T-helper 2 cell treated with Interferon-gamma antibody and Interleukin-4, amounts not matched to agents 5 μg/mL and 100 μg/mL, for 36 hours (primary cell): ENCODE measurements at regions not wholly inside any gene's neighbourhood (a gene's known extent, or its start where the extent isn't known, plus 50 kb on each side); places are given as distances from the start of the nearest gene placed in this dataset.

Experiments
- DNase-seq: peaks from one replicate; pipeline ENCODE4 v3.0.0; 2021; ENCODE audit warnings: low spot score
- H3K27ac Mint-ChIP-seq: one replicate; pipeline ENCODE4 v1.8.0; 2021; ENCODE audit warnings: mild to moderate bottlenecking, mixed read lengths
- H3K27me3 Mint-ChIP-seq: one replicate; pipeline ENCODE4 v1.8.0; 2021; ENCODE audit warnings: low read depth, mixed read lengths
- H3K36me3 Mint-ChIP-seq: one replicate; pipeline ENCODE4 v1.8.0; 2021; ENCODE audit warnings: low read depth, mixed read lengths
- H3K4me1 Mint-ChIP-seq: one replicate; pipeline ENCODE4 v1.8.0; 2021; ENCODE audit warnings: low read depth, mixed read lengths
- H3K4me3 Mint-ChIP-seq: one replicate; pipeline ENCODE4 v1.8.0; 2022; ENCODE audit warnings: mild to moderate bottlenecking, moderate library complexity, mixed read lengths
- H3K9me3 Mint-ChIP-seq: one replicate; pipeline ENCODE4 v1.8.0; 2021; ENCODE audit warnings: mixed read lengths

DNA sequence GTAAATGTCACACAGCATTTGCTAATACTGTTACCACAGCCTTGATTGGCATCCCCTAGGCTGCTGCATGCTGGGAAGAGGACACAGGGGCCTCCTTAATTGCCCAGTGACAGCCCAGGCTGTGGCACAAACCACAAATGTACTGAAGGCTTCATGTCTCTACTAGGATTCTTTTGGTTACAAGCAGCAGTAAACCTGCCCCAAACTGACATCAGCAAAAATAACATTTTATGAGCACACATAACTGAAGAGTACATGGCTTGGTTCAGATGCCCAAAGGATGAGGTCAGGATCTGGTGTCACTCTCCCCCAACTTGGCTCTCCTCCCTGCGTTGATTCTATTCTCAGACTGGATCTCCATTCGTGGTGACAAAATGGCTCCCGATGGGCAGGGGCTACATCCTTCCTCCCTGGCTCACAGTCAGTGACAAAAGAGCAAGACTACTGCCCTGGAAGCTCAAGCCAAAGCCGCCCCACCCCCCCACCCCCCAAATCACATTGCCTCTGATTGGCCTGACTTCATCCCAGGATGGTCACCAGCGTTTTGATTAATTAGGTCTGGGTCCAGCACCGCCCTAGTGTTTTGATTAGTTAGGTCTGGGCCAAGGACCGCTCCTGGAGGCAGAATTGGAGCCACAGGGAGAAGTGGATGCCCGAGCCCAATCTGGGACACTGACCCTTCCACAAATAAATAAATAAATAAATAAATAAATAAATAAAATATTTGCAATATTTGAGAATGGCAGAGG is 180.5 kb upstream of the RBPJ start:
- Mint-ChIP-seq H3K27me3 (no peaks in the 10 kb centered on the region), H3K9me3 (peaks cover 9% of the 10 kb centered on the region), H3K4me1 (peaks cover 58% of the 10 kb centered on the region)

GRCh38 chr4:26141051-26141721 is 179.6 kb upstream of the RBPJ start:
- Mint-ChIP-seq H3K4me3 (peak overlapping the region; percentile 47), H3K27me3 (no peaks in the 10 kb centered on the region), H3K27ac (peak overlapping the region; percentile 88)

More for the DNA sequence above, 180.5 kb upstream of the RBPJ start:
- H3K4me3 Mint-ChIP-seq, result peak overlapping the region; percentile 23
- peaks cover 21% of the 10 kb centered on the region for H3K36me3 Mint-ChIP-seq
- DNase-seq, result no peak
- H3K27ac Mint-ChIP-seq, result peak overlapping the region; percentile 29

GRCh38 chr4:26141911-26142638 is 178.7 kb upstream of the RBPJ start:
- DNase-seq, result peak; percentile 55
- Mint-ChIP-seq H3K27me3 (no peaks in the 10 kb centered on the region), H3K36me3 (peaks cover 24% of the 10 kb centered on the region), H3K4me3 (peak overlapping the region; percentile 47), H3K9me3 (peaks cover 10% of the 10 kb centered on the region), H3K27ac (peak overlapping the region; percentile 88), H3K4me1 (peaks cover 68% of the 10 kb centered on the region)

More at GRCh38 chr4:26141051-26141721, 179.6 kb upstream of the RBPJ start:
- no peak for DNase-seq
- peaks cover 3% of the 10 kb centered on the region for H3K9me3 Mint-ChIP-seq
- peaks cover 62% of the 10 kb centered on the region for H3K4me1 Mint-ChIP-seq
- H3K36me3 Mint-ChIP-seq, result peaks cover 17% of the 10 kb centered on the region

GRCh38 chr4:26144526-26145155 is 176.2 kb upstream of the RBPJ start:
- H3K27ac Mint-ChIP-seq, result peak overlapping the region; percentile 92
- H3K36me3 Mint-ChIP-seq, result peaks cover 32% of the 10 kb centered on the region
- peaks cover 18% of the 10 kb centered on the region for H3K9me3 Mint-ChIP-seq
- peaks cover 76% of the 10 kb centered on the region for H3K4me1 Mint-ChIP-seq
- H3K4me3 Mint-ChIP-seq, result peak overlapping the region; percentile 83
- no peak for DNase-seq
- no peaks in the 10 kb centered on the region for H3K27me3 Mint-ChIP-seq

DNA sequence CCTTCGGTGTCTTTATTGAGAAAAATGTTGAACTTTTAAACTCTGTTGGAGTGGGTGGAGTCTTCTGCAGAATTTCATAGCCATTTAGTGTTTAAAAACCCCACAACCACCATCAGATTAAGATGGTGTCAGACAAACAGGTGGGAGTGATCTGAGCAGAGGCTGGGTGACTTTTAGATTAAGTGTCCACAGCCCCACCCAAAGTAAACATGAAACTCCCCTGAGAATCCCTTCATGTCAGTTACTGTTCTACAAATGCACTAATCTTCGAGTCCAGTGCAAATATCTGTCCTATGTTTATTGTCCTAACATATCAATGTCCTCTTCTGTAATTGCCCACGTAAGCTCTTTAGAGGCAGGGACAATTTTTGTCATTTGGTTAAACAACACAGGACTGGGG is 175.6 kb upstream of the RBPJ start:
- peaks cover 18% of the 10 kb centered on the region for H3K9me3 Mint-ChIP-seq
- no peaks in the 10 kb centered on the region for H3K27me3 Mint-ChIP-seq
- peaks cover 77% of the 10 kb centered on the region for H3K4me1 Mint-ChIP-seq
- DNase-seq, result peak; percentile 68
- peak overlapping the region; percentile 92 for H3K27ac Mint-ChIP-seq
- peaks cover 34% of the 10 kb centered on the region for H3K36me3 Mint-ChIP-seq
- peak overlapping the region; percentile 83 for H3K4me3 Mint-ChIP-seq

GRCh38 chr4:26148927-26149326 is 171.9 kb upstream of the RBPJ start:
- Mint-ChIP-seq H3K36me3 (peaks cover 25% of the 10 kb centered on the region), H3K9me3 (peaks cover 18% of the 10 kb centered on the region), H3K27me3 (no peaks in the 10 kb centered on the region), H3K4me3 (peak overlapping the region; percentile 11), H3K4me1 (peaks cover 64% of the 10 kb centered on the region), H3K27ac (peak overlapping the region; percentile 2)
- no peak for DNase-seq

GRCh38 chr4:26150948-26151347 is 169.9 kb upstream of the RBPJ start:
- peak; percentile 70 for DNase-seq
- peak overlapping the region; percentile 89 for H3K27ac Mint-ChIP-seq
- peaks cover 18% of the 10 kb centered on the region for H3K9me3 Mint-ChIP-seq
- H3K36me3 Mint-ChIP-seq, result peaks cover 27% of the 10 kb centered on the region
- H3K4me3 Mint-ChIP-seq, result peak overlapping the region; percentile 10
- H3K4me1 Mint-ChIP-seq, result peaks cover 58% of the 10 kb centered on the region
- no peaks in the 10 kb centered on the region for H3K27me3 Mint-ChIP-seq

DNA sequence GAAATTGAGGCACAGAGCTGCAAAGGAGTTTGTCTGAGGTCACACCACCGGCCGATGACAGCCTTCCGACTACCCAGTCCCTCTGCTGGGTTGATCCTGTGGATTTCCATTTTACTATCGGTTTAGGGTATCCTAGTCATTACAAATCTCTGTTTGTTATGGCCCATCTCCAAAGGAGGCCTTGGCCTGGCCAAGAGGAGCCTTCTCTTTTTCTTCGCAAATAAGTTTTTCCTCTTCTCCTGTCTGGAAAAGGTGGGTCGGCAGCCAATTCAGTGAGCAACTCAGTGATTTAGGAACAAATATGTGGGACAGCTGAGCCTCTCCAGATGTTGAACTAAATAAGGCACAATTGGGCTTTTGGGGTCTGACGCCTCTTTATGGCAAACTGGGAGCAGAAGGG is 169.2 kb upstream of the RBPJ start:
- H3K4me3 Mint-ChIP-seq, result no peak overlapping the region
- H3K27ac Mint-ChIP-seq, result no peak overlapping the region
- peaks cover 21% of the 10 kb centered on the region for H3K36me3 Mint-ChIP-seq
- peaks cover 52% of the 10 kb centered on the region for H3K4me1 Mint-ChIP-seq
- peaks cover 16% of the 10 kb centered on the region for H3K9me3 Mint-ChIP-seq
- no peaks in the 10 kb centered on the region for H3K27me3 Mint-ChIP-seq
- DNase-seq, result no peak

DNA sequence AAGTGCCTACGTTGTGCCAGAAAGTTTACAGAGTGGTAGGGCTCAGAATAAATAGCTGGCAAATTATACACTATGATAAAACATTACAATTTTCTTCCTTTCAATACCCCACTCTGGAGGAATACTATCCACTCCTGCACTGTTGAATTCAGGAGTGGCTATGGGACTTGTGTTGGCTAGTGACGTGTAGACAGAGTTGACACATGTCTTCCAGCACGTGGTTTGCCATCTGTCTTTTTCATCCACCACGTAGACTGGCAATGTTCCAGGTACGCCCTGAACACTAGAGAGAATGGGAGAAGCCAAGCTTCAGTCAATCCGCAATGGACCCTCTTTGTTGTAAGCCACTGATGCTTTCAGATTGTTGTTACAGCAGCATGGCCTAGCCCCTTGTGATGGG is 168.8 kb upstream of the RBPJ start:
- H3K27ac Mint-ChIP-seq, result no peak overlapping the region
- H3K36me3 Mint-ChIP-seq, result peaks cover 17% of the 10 kb centered on the region
- no peak overlapping the region for H3K4me3 Mint-ChIP-seq
- no peak for DNase-seq
- H3K27me3 Mint-ChIP-seq, result no peaks in the 10 kb centered on the region
- H3K9me3 Mint-ChIP-seq, result peaks cover 13% of the 10 kb centered on the region
- H3K4me1 Mint-ChIP-seq, result peaks cover 48% of the 10 kb centered on the region

DNA sequence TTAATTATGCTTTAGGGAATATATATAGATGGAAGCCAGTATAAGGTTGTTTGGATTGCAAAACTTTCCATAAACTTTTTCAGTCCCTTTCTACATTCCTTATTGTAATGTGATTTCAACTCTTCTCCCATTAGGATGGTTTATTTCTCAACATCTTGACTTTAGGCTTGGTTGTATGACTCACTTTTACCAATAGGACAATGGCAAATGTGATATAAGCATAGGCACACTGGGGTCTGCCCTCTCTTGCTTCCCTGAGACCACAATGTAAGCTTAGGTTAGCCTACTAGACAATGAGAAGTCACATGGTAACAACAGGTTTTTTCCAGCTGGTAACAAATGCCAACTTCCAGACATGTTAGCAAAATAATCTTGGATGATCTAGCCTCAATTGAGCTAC is 163.3 kb upstream of the RBPJ start:
- Mint-ChIP-seq H3K4me3 (no peak overlapping the region), H3K4me1 (peaks cover 47% of the 10 kb centered on the region), H3K36me3 (peaks cover 34% of the 10 kb centered on the region), H3K27ac (no peak overlapping the region), H3K9me3 (peaks cover 34% of the 10 kb centered on the region), H3K27me3 (no peaks in the 10 kb centered on the region)
- no peak for DNase-seq

DNA sequence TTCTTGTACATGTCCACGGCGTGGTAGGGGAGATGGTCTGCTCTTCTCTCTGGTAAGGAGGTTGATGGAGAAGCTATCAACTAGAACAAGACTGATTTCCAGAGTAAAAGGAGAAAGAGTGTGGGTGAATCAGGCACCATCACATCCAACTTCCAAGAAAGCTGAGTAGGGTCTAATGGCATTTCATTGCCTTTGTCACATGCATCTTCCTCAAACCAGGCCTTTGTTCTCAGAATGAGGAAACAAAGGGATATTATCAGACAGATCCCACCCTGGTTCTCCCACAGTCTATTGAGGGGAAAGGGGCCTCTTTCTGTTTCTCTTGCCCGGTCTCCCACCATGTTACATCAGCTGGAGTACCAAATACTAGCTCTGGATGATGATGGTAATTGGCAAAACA is 160.2 kb upstream of the RBPJ start:
- Mint-ChIP-seq H3K9me3 (peaks cover 34% of the 10 kb centered on the region), H3K27me3 (no peaks in the 10 kb centered on the region), H3K36me3 (peaks cover 32% of the 10 kb centered on the region), H3K27ac (no peak overlapping the region), H3K4me3 (no peak overlapping the region), H3K4me1 (peaks cover 46% of the 10 kb centered on the region)
- no peak for DNase-seq

DNA sequence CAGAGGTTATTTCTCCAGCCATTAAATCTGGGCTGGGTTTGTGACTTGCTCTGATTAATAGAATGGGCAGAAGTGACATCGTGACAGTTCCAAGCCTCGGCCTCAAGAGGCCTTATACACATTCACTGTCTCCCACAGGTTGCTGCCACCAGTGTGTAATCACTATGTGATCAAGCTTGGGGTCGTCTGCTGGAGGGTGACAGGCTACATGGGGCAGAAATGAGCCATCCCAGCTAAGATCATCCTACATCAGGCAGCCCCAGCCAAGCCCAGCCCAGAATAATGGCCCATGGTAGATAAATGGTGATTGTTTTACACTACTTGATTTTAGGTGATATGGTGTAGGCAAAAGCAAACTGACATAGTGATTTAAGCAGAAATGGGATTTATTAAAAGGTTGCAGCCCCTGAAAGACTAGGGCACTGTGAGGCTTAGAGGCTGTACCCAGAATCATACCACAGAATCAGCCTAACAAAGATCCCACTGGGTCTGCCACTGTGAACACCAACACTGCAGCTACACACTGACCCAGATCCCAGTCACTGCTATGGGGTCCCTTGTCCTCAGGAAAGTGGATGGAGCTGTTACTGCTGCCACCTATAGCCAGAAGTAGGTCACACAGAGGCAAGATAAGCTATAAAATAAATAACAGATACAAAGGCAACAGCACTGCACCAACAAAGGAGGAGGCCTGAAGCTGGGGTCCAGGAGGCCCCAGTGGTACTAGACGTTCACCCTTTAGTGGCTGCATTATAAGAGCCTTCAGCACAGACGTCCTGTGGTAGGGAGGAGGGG is 159.6 kb upstream of the RBPJ start:
- DNase-seq, result no peak
- Mint-ChIP-seq H3K4me3 (no peak overlapping the region), H3K9me3 (peaks cover 34% of the 10 kb centered on the region), H3K4me1 (peaks cover 42% of the 10 kb centered on the region), H3K27ac (no peak overlapping the region), H3K36me3 (peaks cover 32% of the 10 kb centered on the region), H3K27me3 (no peaks in the 10 kb centered on the region)

DNA sequence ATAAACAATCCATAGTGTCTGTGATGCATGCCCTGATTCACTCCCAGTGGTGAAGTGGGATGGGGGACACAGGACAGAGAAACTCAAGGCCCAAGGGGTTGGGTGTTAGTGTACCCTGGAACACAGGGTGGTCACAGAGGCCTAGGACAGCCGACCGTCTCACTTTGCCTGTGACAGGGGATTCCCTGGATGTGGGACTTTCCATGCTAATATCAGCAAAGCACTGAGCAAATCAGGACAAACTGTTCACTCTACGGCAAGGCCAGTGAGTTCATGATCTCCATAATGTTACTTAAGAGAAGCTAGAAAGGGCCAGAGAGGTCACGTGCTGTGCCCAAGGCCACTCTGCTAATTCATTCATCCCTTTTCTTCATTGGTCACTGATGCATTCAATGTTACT is 158.7 kb upstream of the RBPJ start:
- DNase-seq, result no peak
- Mint-ChIP-seq H3K4me1 (peaks cover 42% of the 10 kb centered on the region), H3K4me3 (no peak overlapping the region), H3K9me3 (peaks cover 32% of the 10 kb centered on the region), H3K27ac (no peak overlapping the region), H3K27me3 (no peaks in the 10 kb centered on the region), H3K36me3 (peaks cover 32% of the 10 kb centered on the region)
